Left renal cortex interstitium (tissue), 4 donors: ENCODE measurements at regions not wholly inside any gene's neighbourhood (a gene's known extent, or its start where the extent isn't known, plus 50 kb on each side); places are given as distances from the start of the nearest gene placed in this dataset.
"Not testable (repeated sequence)": the region's sequence is repeated elsewhere in the genome, so short reads cannot be mapped to it uniquely, and the experiment has no call there.

Source experiments
- DNase-seq, 4 donors: peaks; one replicate each; pipeline ENCODE4 v3.0.0-alpha.2; 2013; ENCODE audit warnings: low read depth in 4 of 4, low spot score in 2 of 4, missing footprints in 1 of 4

DNA sequence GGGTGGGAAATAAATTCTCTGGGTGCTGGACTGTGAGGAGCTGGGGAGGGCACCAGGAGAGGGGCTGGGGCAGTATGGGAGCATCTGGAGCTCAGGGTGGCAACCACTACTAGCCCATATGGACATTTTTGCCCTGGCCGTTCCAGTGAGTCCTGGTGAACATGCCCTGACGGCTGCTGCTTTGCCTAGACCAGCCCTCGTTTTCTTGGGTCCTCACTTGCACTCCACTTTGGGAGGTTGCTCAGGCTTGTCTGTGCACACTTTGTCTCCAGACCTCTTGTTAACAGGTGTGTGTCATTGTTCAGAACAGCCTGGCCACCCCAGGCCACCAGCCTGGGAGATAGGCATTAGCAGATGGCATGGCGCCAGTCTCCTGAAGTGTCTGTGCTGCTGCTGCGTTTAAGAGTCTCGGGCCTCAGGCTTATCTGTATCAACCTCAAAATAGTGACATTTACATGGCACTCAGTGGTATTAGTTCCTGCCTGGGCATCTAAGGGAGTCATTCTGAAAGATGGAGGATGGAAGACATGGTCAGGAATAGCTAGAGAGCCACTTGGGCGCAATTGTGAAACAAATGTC is 190.5 kb downstream of the PTPRU start:
- DNase-seq = no peak

DNA sequence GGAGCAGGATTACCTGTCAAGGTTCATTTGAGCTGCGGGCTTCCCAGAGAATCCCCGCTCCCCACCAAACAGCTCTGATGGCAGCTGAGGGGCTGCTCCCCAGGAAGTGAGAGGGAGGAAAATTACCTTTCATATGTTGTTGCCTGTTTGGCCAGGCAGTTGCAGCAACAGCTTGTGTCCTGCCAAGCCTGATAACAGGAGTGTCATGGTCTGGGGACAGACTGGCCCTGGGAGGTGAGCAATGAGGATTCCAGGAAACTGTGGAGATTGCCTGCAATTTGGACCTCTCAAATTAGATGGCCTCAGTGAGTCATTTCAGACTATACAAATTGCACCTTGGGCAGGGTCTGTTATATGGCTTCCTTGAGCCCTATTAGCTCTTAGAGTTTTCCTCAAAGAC is 189.3 kb downstream of the PTPRU start:
- no peak for DNase-seq

DNA sequence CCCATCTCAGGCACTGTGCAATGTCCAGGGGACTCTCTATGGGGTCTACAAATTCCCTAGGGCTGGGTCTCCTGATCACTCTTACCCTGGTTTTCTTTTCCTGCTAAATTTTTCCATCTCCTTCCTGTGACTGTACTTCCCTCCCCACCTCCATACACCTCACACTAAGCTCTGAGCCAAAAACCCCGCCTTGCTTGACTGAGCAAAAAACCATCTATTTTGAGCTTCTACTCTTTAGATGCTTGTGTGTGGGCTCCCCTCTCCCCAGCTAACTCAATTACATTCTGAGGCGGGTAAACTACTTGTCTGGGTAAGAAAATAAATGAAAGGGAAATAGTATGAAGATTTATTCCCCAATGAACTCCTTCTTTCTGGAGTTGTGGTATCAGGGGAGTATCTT is 187.9 kb downstream of the PTPRU start:
- DNase-seq = no peak

DNA sequence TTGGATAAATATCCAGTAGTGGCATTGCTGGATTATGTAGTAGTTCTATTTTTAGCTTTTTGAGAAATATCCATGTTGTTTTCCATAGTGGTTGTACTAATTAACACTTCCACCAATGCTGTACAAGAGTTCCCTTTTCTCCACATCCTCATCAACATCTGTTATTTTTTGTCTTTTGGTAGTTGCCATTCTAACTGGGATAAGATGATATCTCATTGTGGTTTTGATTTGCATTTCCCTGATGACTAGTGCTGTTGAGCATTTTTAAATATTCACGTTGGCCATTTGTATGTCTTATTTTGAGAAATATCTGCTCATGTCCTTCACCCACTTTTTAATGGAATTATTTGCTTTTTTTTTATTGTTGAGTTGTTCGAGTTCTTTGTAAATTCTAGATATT is 183.9 kb downstream of the PTPRU start:
- no peak for DNase-seq

DNA sequence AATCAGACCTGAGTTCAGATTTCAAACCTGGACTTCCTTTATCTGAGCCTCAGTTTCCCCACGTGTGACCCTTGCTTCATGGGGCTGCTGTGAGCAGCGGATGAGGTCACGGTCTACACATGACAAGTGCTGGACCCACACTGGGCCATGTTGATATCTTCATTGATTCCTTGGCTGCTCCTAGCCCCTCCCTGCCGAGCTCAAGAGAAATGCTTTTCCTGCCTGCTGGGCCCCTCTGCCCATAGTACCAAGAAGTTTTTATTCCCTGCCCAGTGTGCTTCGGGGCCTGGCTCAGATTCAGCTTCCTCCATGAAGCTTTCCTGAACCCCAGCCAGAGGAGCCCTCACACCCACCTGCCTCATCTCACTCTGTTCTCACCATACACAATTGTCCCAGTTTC is 181.6 kb downstream of the PTPRU start:
- no peak for DNase-seq

DNA sequence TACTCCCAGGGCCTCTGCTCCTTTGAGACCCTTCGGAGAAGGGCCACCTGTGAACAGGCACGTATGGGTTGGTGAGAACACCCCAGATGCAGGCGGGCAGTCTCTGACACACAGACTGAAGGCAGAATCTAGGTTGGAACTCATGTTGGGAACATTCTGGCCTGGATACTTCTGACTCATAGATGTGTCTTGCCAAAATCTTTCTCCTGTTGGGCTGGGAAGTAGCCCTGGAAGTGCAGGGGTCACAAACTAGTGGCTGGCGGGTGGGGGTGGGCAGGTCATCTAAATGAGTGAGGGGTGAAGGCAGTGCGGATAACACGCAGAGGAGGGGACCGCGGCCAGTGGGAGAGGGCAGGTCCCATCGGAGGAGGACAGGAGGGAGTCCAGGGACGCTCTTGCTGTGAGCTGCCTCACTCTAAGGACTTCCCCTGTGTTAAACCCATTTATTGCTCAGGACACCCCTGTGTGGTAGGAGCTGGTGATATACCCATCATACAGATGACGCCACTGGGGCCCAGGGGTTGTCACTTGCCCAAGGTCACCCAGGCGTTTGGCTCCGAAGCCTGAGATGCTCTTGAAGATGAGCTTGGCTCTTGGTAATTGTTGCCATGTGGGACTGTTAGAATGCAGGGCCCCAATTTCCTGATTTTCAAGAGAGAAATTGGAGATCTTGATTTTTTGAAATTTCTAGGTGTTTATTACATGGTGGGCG is 181.0 kb downstream of the PTPRU start:
- no peak for DNase-seq

DNA sequence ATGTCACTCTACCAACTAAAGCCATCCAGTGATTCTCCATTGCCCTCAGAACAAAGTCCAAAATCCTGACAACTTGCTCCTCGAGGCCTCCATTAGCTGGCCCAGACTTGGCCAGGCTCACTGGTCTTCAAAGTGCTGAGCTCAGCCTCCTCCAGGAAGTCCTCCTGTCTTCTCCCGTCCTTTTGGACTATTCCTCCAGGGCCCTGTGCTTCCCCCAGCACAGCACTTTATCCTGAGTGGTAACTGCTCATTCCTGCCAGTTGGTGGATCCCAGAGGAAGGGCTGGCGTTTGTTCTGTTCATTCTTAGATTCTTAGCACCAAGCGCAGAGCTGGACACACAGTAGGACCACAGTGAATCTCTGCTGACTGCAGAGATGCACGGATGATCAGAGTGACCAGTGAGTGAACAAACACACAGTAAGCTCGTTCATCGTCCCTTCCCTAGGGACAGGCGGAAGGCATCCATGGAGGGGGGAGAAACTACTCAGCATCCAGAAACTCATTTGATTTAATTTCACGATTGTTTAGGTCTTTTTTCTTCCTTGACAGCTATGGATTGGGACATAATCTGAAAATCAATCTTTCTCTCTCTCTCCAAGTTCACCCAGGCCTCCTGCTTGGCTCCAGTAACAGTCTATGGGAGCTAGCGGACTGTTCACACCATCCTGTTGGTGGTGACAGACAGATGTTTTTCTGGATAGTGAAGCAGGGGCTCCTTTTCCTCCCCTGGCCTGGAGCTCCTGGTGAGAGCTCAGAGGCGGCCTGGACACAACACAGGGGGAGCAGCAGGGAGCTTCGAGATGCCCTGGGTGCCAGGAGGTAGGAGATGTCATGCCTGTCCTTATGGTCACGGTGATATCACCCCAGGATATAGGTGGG is 180.2 kb downstream of the PTPRU start:
- no peak for DNase-seq

DNA sequence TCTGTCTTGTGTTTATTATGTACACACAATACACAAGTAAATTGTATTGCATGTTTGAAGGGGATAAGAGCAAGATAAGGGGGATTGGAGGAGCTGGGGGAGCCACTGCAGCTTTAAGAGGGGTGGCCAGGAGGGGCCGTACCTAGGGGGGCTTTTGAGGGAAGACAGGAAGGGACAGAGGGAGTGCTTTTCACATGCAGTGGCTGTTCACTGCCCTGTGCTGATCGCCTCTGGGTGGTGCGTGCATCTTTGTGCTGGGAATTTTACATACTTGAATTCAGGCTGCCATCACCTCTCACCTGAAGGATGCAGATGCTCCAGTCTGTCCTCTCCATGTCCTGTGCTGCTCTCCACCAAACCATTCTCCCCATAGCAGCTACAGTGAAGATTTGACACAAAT is 179.5 kb downstream of the PTPRU start:
- DNase-seq = no peak

DNA sequence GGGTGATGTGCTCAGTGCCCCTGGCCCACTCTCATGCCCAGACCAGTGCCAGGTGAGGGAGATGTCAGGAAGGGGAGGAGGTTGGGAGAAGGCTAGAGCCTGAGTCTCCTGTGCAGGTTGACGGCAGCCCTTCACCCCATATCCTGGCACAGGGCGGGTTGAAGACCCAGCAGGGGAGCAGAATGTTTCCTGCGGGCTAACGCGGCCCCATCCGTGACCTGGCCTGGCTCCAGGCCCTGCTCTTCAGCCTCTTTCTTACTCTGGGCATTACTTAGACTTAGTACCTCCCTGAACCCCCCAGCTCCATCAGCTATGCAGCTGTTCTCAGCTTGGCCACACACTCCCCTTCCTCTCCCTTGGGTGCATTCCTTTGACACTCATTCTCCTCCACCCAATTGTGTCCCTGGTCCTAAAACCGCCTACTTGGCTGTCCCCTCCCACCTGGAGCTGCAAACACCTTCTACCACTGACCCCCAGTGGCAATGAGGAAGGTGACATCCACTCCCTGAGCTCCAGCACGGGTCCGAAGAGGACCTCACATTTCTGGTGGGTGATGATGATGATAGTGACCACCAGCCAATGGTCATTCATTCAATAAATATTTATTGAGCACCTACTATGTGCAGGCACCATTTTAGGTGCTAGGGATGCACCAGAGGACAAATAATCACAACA is 179.0 kb downstream of the PTPRU start:
- no peak for DNase-seq

DNA sequence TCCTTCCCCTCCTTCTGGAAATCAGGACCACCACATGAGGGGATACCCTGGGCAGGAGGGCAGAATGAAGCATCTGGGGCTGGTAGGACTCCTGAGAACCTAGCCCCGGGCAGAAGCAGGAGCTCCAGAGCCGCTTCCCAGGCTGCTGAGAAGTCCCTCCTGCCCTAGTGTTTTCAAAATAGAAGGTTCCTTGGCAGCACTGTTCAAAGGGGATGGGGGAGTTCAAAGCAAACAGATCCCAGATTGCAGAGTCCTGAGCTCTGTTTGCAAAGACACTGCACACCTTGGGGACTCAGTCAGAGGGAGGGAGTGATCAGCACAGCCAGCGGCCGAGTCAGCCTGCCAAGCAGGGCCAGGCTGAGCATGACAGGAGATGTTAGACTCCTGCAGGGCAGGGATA is 177.8 kb downstream of the PTPRU start:
- no peak for DNase-seq

DNA sequence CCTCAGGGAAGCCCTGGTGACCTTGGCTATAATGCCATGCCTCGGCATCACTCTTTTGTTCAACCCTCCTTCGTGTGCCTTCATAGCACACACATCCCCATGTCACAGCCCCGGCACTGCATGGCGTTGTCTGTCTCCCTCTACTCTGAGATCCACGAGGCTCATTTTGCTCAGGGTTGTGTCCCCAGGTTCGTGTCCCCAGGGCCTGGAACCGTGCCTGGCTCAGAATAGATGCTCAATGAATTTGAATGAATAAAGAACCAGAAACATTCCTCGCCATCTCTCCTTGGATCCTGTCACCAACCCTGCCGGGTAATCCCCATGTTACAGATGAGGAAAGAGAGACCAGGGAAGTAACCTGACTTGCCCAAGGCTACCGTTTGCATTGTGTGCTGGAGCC is 177.3 kb downstream of the PTPRU start:
- no peak for DNase-seq

DNA sequence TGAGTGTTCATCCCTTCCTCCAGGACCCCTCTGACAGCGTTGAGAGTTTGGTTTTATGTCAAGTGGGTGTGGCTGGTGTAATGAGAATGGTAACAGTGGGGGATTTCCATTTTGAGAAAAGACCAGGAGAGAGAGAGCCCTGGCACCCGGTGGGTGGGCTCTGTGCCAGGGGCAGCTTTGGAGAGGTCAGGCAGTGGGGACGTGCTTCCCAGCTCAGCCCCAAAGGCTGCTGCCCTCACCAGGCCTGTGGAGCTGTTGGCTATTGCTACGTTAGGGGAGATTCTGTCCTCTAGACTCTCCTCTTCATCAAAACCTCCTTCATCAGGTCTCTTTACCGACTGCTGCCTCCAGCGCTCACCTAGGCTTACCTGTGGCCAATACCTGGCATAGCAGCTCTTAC is 176.3 kb downstream of the PTPRU start:
- no peak for DNase-seq

DNA sequence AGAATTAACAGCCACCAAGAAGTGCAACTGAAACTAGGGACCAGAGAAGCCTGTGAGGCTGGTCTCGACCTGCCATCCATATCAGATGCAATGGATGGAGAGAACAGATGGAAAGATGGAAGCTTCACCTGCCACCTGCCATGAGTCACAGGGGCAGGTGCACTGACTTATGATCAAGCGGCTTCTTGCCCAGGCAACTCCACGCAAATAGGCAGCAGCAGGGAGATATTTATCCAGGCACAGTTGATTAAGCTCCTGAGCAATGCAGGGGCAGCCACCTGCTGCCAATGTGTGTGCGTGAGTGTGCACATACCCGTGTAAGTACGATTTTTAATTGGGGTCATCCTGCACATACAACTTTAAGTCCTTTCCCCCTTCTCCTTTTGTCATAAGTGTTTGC is 174.2 kb downstream of the PTPRU start:
- DNase-seq = no peak

DNA sequence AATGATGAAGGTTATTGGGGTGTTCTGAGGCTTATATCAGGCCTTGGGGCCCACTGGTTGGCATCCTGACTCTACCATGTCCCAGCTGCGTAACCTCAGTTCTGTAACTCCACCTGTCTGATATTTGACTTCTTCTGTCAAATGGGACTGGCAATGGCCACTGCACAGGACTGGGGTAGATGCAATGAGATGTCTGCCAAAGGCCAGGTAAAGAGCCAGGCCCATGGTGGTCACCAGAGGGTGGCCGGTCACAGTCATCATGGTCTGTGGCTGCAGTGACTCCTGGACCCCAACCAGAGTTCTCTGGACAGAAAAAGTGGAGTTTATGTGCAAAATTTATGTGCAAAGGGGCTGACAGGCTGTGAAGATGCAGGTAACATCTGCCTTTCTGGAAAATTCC is 173.3 kb downstream of the PTPRU start:
- no peak for DNase-seq

DNA sequence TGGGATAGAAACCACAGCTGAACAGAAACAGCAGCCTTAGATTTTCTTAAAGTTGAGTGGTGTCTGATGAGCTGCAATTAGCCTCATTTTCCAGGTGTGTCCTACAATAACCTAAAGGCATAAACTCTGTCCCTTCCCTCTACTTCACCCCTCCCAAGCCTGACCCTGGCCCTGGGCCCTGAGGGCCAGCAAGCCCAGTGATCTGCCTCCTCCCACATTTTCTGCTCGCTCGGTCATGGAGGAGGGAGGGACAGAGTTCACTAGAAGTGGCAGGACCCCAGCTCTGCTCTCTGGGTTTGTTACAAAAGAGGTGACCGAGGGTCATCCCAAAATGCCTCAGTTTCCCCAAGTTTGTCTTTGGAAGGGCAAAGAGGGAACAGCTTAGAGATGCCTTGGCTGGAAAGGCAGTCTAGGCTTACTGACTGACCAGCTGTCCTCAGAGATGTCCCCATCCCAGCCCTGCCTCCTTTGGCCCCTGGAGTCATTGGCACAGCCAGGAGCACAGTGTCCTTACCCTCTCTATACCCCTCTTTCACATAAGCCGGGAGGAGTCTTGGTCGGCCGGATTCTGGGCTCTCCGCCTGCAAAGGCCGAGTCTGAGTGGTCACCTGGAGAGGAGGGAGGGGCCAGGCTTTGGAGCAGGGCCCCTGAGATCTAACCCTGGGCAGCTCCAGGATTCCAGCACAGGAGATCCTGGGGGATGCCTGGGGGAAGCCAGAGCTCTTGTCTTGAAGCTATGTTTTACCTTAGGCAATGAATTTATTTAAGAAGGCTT is 172.7 kb downstream of the PTPRU start:
- no peak for DNase-seq

DNA sequence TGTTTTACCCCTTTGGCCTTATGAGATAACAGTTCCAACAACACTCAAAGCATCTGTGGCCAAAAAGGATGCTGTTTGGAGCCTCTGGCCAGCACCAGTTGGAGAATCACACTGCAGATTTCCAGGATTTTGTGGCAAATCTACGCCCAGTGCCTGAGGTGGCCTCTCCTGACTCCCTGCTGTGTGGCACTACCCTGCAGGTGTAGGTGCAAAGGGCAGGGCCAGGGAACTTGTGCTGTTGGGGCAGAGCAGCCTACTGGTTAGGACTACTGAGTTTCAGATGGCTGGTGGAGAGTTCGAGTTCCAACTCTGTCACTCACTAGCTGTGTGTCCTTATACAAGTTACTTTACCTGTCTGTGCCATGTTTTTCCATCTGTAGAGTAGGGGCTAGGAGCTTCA is 170.5 kb downstream of the PTPRU start:
- DNase-seq = no peak

DNA sequence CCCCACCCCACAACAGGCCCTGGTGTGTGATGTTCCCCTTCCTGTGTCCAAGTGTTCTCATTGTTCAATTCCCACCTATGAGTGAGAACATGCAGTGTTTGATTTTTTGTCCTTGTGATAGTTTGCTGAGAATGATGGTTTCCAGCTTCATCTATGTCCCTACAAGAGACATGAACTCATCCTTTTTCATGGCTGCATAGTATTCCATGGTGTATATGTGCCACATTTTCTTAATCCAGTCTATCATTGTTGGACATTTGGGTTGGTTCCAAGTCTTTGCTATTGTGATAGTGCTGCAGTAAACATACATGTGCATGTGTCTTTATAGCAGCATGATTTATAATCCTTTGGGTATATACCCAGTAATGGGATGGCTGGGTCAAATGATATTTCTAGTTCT is 163.9 kb downstream of the PTPRU start:
- not testable (repeated sequence) for DNase-seq

DNA sequence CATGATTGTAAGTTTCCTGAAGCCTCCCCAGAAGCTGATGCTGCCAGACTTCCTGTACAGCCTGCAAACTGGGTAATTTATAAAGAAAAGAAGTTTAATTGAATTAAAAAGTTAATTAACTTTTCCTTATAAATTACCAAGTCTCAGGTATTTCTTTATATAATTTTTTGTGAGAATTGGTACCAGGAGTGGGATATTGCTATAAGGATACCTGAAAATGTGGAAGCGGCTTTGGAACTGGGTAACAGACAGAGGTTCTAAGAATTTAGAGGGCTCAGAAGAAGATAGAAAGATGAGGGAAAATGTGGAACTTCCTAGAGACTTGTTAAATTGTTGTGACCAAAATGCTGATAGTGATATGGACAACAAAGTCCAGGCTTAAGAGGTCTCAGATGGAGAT is 163.1 kb downstream of the PTPRU start:
- DNase-seq = no peak

DNA sequence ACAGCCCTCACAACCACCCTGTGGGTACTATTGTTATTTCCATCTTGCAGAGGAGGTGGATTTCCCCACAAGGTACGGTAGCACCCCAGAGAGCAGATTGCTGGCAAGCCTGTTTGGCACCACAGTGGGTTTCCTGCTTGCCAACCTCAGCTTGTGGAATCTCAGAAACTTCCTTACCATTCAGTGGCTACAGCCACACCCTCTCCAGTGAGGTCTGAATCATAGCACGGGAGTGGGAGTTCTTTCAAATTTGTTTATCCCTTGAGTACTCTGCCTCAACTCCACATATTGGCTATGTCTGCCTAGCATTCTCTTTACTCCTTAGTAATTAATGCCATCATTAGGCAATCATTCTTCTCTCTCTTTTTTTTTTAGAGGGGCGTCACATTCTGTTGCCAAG is 162.1 kb downstream of the PTPRU start:
- no peak for DNase-seq

DNA sequence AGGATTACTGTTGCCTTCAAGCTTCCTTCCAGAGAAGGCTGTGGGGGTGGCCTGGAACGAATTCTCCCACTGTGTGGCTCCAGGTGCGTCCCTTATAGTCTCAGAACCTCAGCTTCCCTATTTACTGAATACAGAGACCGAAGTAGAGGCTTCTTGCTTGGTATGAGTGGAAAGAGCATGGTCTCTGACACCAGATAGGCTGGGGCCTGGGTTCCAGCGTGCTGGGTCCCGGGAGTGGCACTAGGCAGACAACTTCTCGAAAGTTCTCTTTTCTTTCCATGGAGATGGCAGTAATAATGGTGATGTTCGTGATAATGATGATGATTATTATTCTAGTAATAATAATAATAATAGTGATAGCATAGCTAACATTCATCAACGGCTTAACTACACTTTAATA is 161.7 kb downstream of the PTPRU start:
- DNase-seq = no peak

DNA sequence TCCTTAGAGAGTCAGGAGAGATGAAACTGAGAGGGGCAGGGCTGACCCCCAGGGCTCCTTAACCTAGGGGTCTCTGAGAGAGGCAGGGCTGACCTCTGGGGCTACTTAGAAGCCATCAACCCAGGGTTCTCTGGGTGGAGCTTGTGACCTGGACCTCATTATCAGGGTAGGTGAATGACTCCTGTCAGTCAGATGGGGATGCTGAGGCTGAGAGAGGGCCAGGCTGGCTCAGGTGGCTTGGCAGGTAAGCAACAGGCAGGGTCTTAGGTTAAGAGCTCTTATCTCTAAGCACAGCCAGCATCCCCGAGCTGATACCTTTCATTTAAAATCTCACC is 160.9 kb downstream of the PTPRU start:
- DNase-seq = no peak
